ENCODE measurements at regions not wholly inside any gene's neighbourhood (a gene's known extent, or its start where the extent isn't known, plus 50 kb on each side); places are given as distances from the start of the nearest gene placed in this dataset.

- no peaks in the 10 kb centered on the region for H3K9me1 ChIP-seq (ENCODE audit: insufficient read depth, low read length)
- H2BK15ac ChIP-seq (ENCODE audit: low read depth, low read length), result no peak overlapping the region
- no peak overlapping the region for H3K4me2 ChIP-seq (ENCODE audit: low read depth, low read length)
- no TSS peak for BruUV-seq (replicated peaks)
- no peak overlapping the region for H4K8ac ChIP-seq (ENCODE audit: low read depth in 2 of 2, low read length in 2 of 2)
- no peak overlapping the region for H2BK20ac ChIP-seq (ENCODE audit: low read depth, low read length)
- no peak overlapping the region for H3K27ac ChIP-seq (ENCODE audit: insufficient read depth, low read length)
- no peak overlapping the region for H4K91ac ChIP-seq (ENCODE audit: insufficient read depth, low read depth, low read length)
- ATAC-seq (ENCODE audit: low read depth) (no peak), DNase-seq (no peak)
- POLR2A ChIA-PET (ENCODE audit: unreplicated experiment), result no interaction called here
- intact Hi-C loops (cut with micrococcal nuclease), result no loop called here
- no peak overlapping the region for H3K18ac ChIP-seq (ENCODE audit: low read depth, low read length)
- H2BK120ac ChIP-seq (ENCODE audit: low read depth, low read length), result no peak overlapping the region
- H4K20me1 ChIP-seq (ENCODE audit: insufficient read depth, low read length), result no peaks in the 10 kb centered on the region
- dilution Hi-C loops (cut with HindIII; ENCODE audit: low sequenced_read_pairs, unreplicated experiment), result no loop called here
- no peaks in the 10 kb centered on the region for H3K36me3 ChIP-seq (ENCODE audit: control insufficient read depth, insufficient read depth, low read length)
- H3K4me3 ChIP-seq (ENCODE audit: insufficient read depth, low read depth, low read length), result no peak overlapping the region
- H4K5ac ChIP-seq (ENCODE audit: low read depth, low read length), result no peak overlapping the region
- H3K9me3 ChIP-seq (ENCODE audit: control insufficient read depth, insufficient read depth, low read length), result peaks cover under 1% of the 10 kb centered on the region
- no peak overlapping the region for H2AK5ac ChIP-seq (ENCODE audit: low read depth, low read length)
- no peak overlapping the region for H3K56ac ChIP-seq (ENCODE audit: extremely low read depth, insufficient read depth, low read length)
- no peaks in the 10 kb centered on the region for H3K79me1 ChIP-seq (ENCODE audit: low read depth in 1 of 2, low read length in 2 of 2)
- H3K23ac ChIP-seq (ENCODE audit: low read depth, low read length), result no peak overlapping the region
- no peaks in the 10 kb centered on the region for H3K27me3 ChIP-seq (ENCODE audit: control insufficient read depth, insufficient read depth, low read length)
- in situ Hi-C loops (cut with MboI; ENCODE audit: low sequenced_read_pairs), result no loop called here
- H3K4me1 ChIP-seq (ENCODE audit: control insufficient read depth, insufficient read depth, low read length), result no peaks in the 10 kb centered on the region
- WGBS, 2 experiments (ENCODE audit: extremely low coverage in 2 of 2, insufficient read length in 1 of 2), result no CpG with 5 or more reads among the region's 2 CpGs
- CTCF ChIA-PET, result no interaction called here
- no peak overlapping the region for H2AK9ac ChIP-seq (replicated peaks; ENCODE audit: low read depth, low read length, poor library complexity)
- no peak overlapping the region for H2BK5ac ChIP-seq (ENCODE audit: low read depth, low read length, poor library complexity, severe bottlenecking)
- no peak overlapping the region for H3K4ac ChIP-seq (ENCODE audit: low read depth, low read length)
- no peak overlapping the region for H2AFZ ChIP-seq (replicated peaks; ENCODE audit: low read length, poor library complexity)
- TF ChIP-seq CTCF (conservative IDR thresholded peaks at IDR 0.05; ENCODE audit: low read depth, low read length) (no peak), CEBPB (IDR thresholded peaks at IDR 0.05; ENCODE audit: low read depth, low read length) (no peak), CHD1 (IDR thresholded peaks at IDR 0.05; ENCODE audit: low read depth, low read length) (no peak), RFX5 (IDR thresholded peaks at IDR 0.05; ENCODE audit: low read depth, low read length) (no peak), BHLHE40 (IDR thresholded peaks at IDR 0.05; ENCODE audit: low read depth, low read length) (no peak), ELK1 (IDR thresholded peaks at IDR 0.05; ENCODE audit: borderline replicate concordance, low read depth, low read length) (no peak), MAZ (IDR thresholded peaks at IDR 0.05; ENCODE audit: borderline replicate concordance, low read depth, low read length) (no peak), POLR2A (IDR thresholded peaks at IDR 0.05; ENCODE audit: low read depth, low read length) (no peak), SMC3 (IDR thresholded peaks at IDR 0.05; ENCODE audit: low read depth, low read length) (no peak), MXI1 (IDR thresholded peaks at IDR 0.05; ENCODE audit: borderline replicate concordance, low read depth, low read length) (no peak), MAFK (IDR thresholded peaks at IDR 0.05; ENCODE audit: low read depth, low read length) (no peak), RCOR1 (IDR thresholded peaks at IDR 0.05; ENCODE audit: insufficient replicate concordance, low read length) (no peak), NFE2L2 (IDR thresholded peaks at IDR 0.05; ENCODE audit: low read depth, low read length) (no peak), RAD21 (IDR thresholded peaks at IDR 0.05; ENCODE audit: low read length) (no peak), USF2 (IDR thresholded peaks at IDR 0.05; ENCODE audit: low read depth, low read length) (no peak), FOS (IDR thresholded peaks at IDR 0.05; ENCODE audit: low read depth, low read length) (no peak)
- H3K14ac ChIP-seq (replicated peaks; ENCODE audit: low read depth, low read length), result no peak overlapping the region
- H3K9ac ChIP-seq (ENCODE audit: low read depth, low read length), result no peak overlapping the region
Observed at GRCh38 chr14:27338012-27338411, 740.2 kb upstream of the NOVA1 start.

Data from IMR-90 (cell line).